Stimulated activated naive CD8-positive, alpha-beta T cell treated with anti-CD3 and anti-CD28 coated beads, Interleukin-15, Interleukin-2, amounts not matched to agents 100 U/mL and 50 U/mL, for 24 hours (primary cell): ENCODE measurements at regions not wholly inside any gene's neighbourhood (a gene's known extent, or its start where the extent isn't known, plus 50 kb on each side); places are given as distances from the start of the nearest gene placed in this dataset.

Experiments
- ATAC-seq: fragments of 150-1000 bp; cut with Tn5 transposase; one replicate; pipeline ENCODE4 v1.10.0; 2021
- DNase-seq: peaks from one replicate; pipeline ENCODE4 v3.0.0; 2021

DNA sequence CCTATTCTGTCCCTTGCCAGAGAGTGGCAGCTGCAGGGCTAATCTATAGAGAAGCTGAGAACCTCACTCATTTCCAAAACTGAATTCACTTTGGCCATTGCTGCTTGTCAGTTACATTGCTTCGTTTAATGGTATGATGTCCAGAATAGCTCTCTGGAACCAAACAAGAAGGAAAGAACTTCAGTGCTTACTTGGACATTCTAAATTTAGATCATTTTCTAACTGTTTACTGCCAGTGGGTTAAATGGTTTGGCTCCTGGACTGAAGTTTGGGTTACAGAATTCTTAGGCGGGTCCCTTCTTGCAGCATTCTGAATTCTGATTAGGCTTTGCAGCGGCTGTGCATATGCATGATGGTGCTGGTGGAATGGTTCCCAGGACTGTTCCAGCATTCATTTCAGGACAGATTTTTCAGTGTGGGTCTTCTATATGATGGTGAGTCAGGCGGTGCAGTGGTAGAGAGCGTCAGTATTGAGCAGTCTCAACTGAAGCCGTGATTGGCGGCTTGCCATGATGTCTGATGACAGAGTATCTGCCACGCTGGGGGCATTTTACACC, 148.7 kb downstream of the DYRK2 start:
- no peak for DNase-seq
- ATAC-seq, result no peak

DNA sequence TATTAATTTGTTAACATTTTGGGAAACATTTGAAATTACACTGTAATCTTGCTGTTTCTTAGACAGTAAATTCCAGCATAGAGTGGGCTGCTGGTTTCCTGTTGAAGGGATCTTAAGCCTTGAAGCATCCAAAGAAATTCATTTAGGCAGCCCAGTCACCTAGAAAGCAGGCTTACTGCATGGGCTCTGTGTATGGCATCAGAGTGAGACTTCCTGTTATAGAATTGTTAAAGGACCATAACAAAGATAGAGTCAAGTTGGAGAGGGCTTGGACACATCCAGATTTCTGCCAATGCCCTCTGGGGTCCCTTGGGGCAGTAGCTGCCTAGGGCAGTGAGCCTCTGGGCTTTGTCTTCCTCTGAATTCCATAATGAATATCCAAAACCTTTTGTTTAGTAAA, 149.2 kb downstream of the DYRK2 start:
- ATAC-seq (no peak), DNase-seq (no peak)

GRCh38 chr12:67798768-67799167, 150.2 kb downstream of the DYRK2 start:
- ATAC-seq, result no peak
- DNase-seq, result no peak

DNA sequence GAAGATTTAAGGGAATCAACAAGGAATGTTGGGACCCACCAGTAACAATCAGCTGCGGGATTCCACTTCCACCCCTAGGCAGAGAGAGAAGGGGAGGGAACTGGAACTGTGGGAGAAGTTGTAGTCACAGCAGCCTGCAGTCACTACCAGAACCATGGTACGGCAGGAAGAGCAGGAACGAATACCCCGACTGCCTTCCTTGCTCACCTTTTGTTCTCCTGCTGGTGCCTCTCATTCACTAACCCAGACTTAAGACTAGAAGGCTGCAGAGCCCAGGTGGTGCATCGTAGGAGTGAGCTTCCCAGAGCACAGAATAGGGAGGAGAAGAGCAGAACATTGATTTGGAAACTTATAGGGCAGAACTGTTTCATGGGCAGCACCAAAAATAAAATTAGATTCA, 154.2 kb downstream of the DYRK2 start:
- ATAC-seq (no peak), DNase-seq (no peak)

DNA sequence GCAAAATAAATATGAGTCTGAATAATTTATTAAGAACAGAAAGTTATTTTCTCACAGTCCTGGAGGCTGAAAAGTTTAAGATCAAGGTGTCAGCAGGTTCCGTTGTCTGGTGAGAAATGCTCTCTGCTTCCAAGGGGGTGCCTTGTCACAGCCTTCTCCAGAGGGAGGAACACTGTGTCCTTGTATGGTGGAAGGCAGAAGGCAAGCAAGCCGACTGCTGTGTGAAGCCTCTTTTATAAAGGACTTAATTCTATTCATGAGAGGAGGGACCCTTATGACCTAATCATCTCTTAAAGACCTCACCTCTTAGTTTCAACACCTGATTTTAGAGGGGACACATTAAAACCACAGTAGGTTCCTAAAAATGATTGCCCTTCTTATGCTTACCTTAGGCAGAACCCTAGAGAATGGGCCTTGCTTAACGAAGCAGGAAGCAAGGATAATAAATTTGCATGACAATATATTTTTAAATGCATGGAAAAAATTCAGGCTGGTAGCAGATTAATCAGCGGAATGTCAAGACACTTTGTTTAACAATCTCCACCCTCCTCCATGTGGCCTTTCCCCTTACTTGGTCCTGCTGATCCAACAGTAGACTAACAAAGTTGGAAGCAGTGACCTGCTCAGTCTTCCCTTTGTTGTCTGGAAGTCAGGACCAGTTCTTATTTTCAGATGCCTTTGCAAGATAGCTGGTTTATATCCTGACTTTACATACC, 154.9 kb downstream of the DYRK2 start:
- no peak for DNase-seq
- ATAC-seq, result no peak

GRCh38 chr12:67804168-67804567, 155.6 kb downstream of the DYRK2 start:
- ATAC-seq, result peak; percentile 94
- peak; percentile 40 for DNase-seq

DNA sequence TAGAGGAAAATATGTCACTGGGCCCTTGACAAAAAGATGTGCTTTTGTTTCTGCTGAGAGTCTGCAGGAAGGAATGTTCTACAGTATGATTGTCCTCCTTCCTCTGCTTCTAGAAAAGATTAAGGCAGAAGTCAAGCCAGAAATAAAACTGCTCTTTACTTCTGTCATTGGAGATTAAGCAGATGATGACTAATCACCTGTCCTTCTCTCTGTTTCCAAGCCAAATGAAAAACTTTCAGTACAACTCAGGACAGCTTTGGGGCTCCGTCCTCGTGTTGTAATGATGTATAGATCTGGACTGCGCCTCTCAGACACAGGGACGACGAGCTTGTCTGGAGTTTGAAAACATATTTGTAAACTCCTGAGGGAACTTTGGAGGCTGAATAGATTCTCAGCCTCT, 159.3 kb downstream of the DYRK2 start:
- no peak for ATAC-seq
- DNase-seq, result no peak

DNA sequence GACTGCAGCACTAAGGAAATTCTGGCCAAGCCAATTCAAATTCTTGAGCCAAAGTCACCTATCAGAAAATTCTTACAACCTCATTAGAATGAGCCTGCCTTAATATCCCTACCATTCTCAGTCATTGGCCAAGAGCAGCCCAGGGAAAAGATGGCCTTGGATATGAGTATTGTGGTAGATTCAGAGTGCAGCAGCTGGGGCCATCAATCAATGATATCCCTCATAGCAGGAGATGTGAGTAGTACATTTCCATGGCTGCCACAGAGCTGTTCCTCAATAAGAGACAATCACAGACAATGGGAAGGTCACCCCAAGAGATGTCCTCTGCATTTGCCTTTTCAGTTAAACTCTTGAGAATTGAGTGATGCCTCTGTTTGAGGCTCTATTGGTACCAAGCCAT, 161.6 kb downstream of the DYRK2 start:
- no peak for DNase-seq
- no peak for ATAC-seq

GRCh38 chr12:67811437-67812361, 163.2 kb downstream of the DYRK2 start:
- peak; percentile 61 for ATAC-seq
- DNase-seq, result no peak

GRCh38 chr12:67813456-67813904, 164.9 kb downstream of the DYRK2 start:
- ATAC-seq, result no peak
- DNase-seq, result no peak

DNA sequence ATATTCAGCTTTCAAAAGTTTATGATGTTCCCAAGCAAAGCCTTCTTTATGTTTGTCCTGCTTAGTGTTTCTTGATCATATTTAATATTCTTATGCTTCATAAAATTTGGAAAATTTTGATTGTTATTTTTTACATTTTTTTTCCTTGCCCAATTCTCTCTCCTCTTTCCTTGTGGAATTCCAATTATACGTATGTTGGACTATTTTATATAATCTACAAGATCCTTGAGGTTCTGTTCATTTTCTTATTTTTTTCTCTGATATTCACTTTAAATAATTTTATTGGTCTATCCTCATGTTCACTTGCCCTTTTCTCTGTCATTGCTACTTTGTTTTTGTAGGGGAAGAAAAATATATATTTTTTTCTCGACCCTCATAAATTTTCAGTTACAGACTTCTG, 167.7 kb downstream of the DYRK2 start:
- DNase-seq, result no peak
- no peak for ATAC-seq

DNA sequence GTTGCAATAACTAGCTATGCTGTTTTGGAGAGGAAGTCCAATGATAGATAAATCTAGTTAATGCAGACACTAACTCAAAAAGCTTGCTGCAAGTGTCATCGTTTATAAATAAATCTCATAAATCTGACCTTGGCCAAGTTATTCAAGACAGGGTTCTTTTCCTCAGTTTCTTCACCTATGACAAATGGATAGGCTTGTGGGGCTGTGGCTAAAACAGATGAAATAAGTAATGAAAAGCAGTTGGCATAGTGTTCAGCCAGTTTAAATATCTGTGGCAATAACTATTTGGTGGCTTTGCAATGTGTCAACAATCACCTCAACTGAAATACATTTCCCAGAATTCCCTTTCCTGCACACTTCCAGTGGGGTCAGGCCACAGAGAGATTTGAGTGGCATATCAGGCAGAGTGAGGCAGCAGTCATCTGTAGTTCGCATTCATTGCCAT, 169.9 kb downstream of the DYRK2 start:
- ATAC-seq (no peak), DNase-seq (no peak)

DNA sequence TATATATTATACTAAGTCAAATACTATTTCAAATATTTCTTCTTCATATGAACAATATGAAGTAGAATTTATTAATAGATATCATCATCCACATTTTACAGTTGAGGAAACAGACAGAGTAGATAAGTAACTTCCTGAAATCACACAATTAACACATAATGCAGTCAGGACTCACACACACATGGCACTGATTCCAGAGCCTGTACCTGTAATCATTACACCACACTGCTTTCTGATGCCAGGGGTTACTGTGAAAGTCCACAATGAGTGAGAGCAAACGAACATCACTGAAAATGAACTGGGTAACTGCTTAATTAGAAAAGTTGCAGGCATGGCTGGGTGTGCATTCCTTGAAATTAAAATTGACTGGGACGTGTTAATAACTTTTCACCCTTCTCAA, 169.3 kb upstream of the IFNG-AS1 start:
- ATAC-seq (no peak), DNase-seq (no peak)

- DNase-seq (no peak), ATAC-seq (no peak)
Measured at GRCh38 chr12:67820694-67821093, 168.6 kb upstream of the IFNG-AS1 start.

DNA sequence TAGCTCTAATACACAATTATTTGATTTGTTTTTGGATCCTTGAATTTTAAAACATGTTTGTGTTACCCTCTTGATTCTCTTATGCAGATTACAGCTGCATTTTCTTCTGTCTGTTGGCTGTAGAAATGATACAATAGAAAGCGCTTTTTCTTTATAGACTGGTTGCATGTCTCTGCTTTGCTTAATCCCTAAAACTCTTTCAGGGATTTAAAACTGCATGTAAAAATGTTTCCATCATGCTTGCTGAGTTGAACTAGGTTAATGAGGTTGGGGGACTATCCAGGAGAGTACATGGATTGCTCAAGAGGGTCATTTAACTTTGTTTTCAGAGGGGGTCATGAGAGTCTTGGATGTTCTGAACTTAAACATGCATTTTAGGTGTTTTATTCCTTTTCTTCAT, 166.4 kb upstream of the IFNG-AS1 start:
- ATAC-seq, result no peak

DNA sequence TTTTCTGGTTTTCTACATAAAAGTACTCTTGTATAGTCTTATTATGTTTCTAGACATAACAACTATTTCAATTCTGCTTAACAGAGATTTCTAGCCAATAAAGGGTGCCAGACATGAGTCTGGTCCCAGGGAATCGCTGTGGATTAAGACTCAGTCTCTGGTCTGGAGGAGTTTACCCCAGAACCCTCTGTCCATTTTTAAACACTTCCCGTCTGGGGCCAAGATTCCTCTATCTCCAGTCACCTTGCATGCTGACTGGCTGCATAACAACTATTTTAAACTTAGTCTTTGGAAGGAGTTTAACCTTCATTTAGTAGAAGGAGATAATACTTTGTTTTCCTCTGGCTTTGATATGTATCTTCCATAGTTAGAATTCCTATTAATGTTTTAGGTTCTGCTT, 163.1 kb upstream of the IFNG-AS1 start:
- no peak for DNase-seq
- no peak for ATAC-seq

More for the DNA sequence above, 166.4 kb upstream of the IFNG-AS1 start:
- DNase-seq, result no peak

GRCh38 chr12:67826946-67827720, 162.1 kb upstream of the IFNG-AS1 start:
- no peak for DNase-seq
- ATAC-seq, result no peak

GRCh38 chr12:67827820-67828383, 161.3 kb upstream of the IFNG-AS1 start:
- peak; percentile 99 for ATAC-seq
- DNase-seq, result peak; percentile 44

- ATAC-seq, result no peak
- no peak for DNase-seq
Measured at GRCh38 chr12:67829896-67830295, 159.4 kb upstream of the IFNG-AS1 start.

DNA sequence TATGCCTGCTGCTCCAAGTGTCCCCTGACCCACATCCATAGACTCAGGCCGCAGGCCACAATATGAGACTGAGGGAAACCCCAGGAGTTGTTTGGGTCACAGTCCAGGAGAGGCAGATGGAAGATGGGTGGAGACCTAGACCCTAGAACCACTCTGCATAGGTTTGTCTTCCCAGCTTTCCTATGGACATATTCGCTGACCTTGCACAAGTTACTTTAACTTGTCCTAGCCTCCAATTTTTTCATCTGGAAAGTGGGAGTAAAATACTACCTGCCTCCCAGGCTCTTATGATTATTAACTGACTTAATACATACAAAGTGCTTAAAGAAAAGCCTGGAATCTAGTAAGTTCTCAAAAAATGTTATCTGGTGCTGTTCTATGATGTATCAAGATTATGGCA, 157.1 kb upstream of the IFNG-AS1 start:
- ATAC-seq, result no peak
- no peak for DNase-seq

GRCh38 chr12:67833602-67834001, 155.6 kb upstream of the IFNG-AS1 start:
- DNase-seq (no peak), ATAC-seq (no peak)

- no peak for DNase-seq
- ATAC-seq, result no peak
Measured at GRCh38 chr12:67837876-67838275, 151.4 kb upstream of the IFNG-AS1 start.
